ENCODE measurements at regions not wholly inside any gene's neighbourhood (a gene's known extent, or its start where the extent isn't known, plus 50 kb on each side); places are given as distances from the start of the nearest gene placed in this dataset.
A peak's percentile ranks its signal among the peaks of the same experiment; 100 is the strongest.

GRCh38 chr7:7060828-7061599, 121.3 kb upstream of the C1GALT1 start:
- no peak for ATAC-seq

DNA sequence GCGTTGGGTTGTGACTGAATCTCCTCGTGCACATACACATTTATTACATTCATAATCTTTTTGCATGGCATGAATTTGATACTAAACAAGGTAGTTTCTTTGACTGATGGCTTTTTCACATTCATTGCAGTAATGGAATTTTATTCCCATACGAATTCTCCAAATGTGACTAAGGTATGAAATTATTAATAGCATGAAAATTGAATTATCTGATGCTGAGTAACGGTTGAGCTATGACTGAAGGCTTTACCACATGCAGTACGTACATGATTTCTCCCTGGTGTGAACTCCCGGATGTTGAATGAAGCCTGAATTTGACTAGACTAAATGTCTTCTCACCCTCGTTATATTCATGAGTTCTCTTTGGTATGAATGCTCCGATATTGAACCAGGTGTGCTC, 104.4 kb upstream of the C1GALT1 start:
- ATAC-seq = no peak

GRCh38 chr7:7080802-7081201, 101.5 kb upstream of the C1GALT1 start:
- no peak for ATAC-seq

DNA sequence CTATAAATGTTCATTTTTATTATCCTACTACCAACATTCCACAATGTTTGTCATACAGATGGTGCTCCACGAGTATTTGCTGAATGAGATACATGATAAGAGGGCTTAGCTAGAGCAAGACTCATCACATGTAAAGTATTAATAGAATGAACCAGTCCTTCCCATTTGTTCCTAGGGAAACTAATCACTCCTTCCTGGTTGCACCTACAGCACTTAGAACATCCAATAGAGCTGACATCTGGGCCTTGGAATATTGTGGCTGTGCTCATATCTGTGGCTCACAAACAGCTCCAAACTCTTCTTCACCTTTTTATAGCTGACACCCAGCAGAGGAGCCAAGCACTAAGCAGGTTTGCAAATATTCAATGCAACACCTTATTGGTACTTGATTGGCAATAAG, 91.9 kb upstream of the C1GALT1 start:
- ATAC-seq = no peak

- ATAC-seq = no peak
These were observed 84.0 kb upstream of the C1GALT1 start for GRCh38 chr7:7098280-7098818.

GRCh38 chr7:7099584-7100014, 82.7 kb upstream of the C1GALT1 start:
- peak; percentile 85 for ATAC-seq

- peak; percentile 97 for ATAC-seq
These were observed 81.9 kb upstream of the C1GALT1 start for GRCh38 chr7:7100432-7100849.

DNA sequence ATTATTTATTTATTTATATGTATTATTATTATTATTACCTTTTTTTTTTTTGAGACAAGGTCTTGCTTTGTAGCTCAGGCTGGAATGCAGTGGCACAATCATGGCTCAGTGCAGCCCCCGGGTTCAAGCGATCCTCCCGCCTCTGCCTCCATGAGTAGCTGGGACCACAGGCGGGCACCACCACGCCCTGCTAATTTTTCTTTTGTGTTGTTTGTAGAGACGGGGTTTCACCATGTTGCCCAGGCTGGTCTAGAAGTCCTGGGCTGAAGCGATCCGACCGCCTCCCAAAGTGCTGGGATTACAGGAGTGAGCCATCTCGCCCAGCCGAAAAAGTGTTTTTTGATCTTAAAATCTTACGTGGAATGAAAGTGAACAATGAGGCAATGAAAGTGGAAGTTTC, 79.4 kb upstream of the C1GALT1 start:
- no peak for ATAC-seq

- ATAC-seq = no peak
These were observed 78.7 kb upstream of the C1GALT1 start for GRCh38 chr7:7103343-7104313.

- no peak for ATAC-seq
These were observed 78.0 kb upstream of the C1GALT1 start for GRCh38 chr7:7104314-7104698.

DNA sequence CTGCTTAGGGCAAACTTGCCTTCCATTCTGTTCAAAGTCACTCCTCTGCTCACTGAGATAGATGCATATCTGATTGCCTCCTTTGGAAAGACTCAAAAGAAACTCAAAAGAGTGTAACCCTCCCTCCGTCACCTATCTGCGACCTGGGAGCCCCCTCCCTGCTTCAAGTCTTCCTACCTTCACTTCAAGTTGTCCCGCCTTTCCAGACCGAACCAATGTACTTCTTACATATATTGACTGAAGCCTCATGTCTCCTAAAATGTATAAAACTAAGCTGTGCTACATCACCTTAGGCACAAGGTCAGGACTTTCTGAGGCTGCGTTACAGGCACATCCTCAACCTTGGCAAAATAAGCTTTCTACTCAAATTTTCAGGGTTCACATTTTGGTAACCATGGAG, 77.4 kb upstream of the C1GALT1 start:
- no peak for ATAC-seq

DNA sequence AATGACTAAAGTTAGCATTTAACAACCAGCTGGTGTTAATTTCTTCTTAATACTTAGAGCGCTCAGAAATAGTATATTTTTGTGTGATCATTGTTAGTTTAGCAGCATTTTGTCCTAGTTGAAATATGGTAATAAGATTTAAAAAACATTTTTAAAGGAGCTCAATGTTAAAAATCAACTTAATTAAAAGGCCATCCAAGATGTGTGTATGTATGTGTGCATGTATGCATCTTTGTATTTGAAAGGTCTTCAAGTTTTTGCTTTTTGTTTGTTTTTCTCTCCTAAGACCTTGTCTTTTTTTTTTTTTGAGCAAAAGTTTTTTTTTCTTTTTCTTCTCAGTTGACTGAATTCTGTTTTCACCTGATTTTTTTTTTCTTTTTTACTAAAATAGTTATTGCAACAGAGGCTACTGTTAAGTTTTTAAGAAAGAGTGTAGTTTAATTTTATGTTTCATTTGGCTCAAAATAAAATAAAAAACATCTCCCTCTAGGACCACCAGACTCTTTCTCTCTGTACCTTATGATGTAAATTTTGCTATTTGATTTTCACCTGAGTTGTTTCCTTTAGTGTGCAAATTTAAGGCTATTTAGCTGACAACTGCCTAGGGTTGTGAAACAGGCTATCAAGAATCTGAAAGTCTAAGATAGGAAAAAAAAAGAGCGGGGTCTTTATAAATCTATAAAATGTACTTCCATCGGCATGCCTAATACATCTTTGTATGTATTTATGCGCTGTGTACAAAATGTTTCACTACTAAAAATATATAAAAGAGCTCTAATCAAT, 76.4 kb upstream of the C1GALT1 start:
- ATAC-seq = no peak

DNA sequence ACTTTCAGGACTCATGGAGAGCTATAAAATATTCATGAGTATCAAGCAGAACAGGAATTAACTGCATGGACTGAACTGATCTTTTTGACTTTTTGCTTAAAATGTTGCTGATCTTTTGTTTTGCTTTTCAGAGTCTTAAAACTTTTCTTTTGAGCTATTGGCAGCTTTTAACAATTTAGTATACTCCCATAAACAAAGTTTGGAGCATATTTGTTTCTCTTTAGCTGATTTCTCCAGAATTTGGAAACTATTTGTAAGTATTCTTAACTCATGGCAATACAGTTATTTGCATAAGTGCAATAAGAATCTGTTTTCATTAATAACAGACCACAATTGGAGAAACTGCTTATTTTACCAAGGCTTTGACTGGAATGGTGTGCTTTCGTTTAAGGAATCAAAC, 73.4 kb upstream of the C1GALT1 start:
- no peak for ATAC-seq

DNA sequence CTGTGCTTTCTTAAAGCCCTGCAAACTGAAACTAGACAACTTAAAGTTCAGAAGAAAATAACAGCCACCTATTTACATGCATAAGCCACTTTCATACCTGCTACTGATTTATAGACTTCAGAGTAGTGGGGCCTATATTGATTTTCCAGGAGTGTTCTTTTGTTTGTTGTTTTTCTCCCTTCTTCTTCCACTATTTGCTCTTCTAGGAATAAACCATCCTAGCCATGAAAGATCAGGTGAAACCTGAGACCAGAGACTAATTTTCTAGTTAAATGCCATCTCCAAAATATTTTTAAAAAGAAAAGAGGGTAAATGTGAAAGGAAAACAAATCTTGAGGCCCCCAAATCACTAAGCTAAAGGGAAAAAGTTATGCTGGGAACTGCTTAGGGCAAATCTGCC, 72.4 kb upstream of the C1GALT1 start:
- no peak for ATAC-seq

DNA sequence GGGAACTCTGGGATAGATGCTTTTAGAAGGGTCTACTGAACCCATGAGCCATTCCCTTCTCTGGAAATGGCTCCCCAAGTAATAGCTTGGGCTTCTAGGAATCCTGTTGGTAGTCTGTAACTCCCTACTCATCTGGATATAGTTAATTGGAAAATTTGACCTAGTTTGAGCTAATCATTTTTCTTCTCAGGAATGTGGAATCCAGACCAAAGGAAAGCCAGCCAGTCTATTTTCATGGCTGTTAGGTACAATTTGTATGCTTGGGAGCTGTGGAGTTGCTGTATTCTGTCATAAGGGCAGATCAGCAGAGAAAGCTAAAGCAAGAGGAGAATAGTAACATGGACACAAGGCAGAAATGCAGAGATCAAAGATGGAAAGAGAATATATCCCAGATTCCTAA, 71.6 kb upstream of the C1GALT1 start:
- no peak for ATAC-seq

- no peak for ATAC-seq
These were observed 69.5 kb upstream of the C1GALT1 start for GRCh38 chr7:7112868-7113267.

GRCh38 chr7:7114575-7115291, 67.6 kb upstream of the C1GALT1 start:
- no peak for ATAC-seq

DNA sequence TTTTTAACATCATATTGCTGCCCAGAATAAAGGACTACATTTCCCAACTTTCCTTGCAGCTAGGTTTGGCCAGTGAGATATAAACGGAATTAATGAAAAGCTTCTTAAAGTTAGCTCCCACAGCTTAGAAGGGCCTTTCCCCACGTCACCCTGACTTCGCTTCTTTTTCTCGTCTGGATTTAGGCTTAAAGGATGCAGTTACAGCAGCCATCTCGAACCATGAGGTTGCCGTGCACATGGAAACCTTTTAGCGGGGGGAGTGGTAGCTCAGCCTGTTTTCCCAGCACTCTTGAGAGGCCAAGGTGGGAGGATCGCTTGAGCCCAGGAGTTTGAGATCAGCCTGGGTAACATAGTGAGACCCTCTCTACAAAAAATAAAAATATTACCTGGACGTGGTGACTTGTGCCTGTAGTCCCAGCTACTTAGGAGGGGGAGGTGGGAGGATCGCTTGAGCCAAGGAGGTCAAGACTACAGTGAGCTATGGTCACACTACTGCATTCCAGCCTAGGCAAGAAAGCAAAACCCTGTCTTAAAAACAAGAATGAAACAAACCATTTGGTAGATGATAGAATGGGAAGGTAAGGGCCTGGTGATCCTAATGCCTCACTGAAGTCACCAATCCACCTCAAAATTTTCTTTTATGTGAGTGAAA, 64.3 kb upstream of the C1GALT1 start:
- ATAC-seq = no peak

- ATAC-seq = no peak
These were observed 63.5 kb upstream of the C1GALT1 start for GRCh38 chr7:7118822-7119221.

DNA sequence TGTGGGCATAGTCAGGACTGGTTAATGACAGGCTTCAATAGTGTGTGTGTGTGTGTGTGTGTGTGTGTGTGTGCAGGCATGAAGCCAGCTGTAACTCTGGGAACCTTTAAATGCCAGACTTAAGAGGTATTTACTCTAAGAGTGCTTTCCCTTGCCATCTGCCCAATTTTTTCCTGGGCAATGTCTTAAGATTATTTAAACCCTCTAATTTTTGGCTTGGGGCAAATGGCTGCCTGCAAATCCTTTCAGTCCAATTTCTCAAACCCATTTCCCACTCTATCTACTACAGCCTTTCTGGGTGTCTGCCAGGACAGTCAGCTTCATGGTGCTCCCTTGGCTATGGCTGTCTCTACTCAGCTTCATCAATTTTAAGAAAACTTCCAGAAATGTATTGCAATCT, 62.6 kb upstream of the C1GALT1 start:
- no peak for ATAC-seq

- ATAC-seq = no peak
These were observed 60.3 kb upstream of the C1GALT1 start for GRCh38 chr7:7122033-7122478.

Measured in esophagus mucosa (tissue), 1 donor.